Loucy (cell line): ENCODE measurements at regions not wholly inside any gene's neighbourhood (a gene's known extent, or its start where the extent isn't known, plus 50 kb on each side); places are given as distances from the start of the nearest gene placed in this dataset.

Experiments
- H2AFZ ChIP-seq: fragments of 200-600 bp; sonication (generic); 2 replicates; pipeline ENCODE4 v1.6.0; 2016; ENCODE audit warnings: antibody characterized with exemption, mild to moderate bottlenecking, low read length, moderate library complexity
- H3F3A ChIP-seq: fragments of 200-600 bp; 2 replicates; pipeline ENCODE4 v1.6.0; 2016; ENCODE audit warnings: antibody characterized with exemption, low read depth, mild to moderate bottlenecking
- H3K27me3 ChIP-seq: fragments of 200-600 bp; sonication (generic); 2 replicates; pipeline ENCODE4 v1.6.1; 2014; ENCODE audit warnings: low read length, mild to moderate bottlenecking; ENCODE audit not compliant: insufficient read depth, poor library complexity, severe bottlenecking
- H3K36me3 ChIP-seq: fragments of 200-600 bp; sonication (generic); 2 replicates; pipeline ENCODE4 v1.6.1; 2016; ENCODE audit warnings: low read length; ENCODE audit not compliant: insufficient read depth
- H3K4me1 ChIP-seq: fragments of 200-600 bp; sonication (generic); 2 replicates; pipeline ENCODE4 v1.5.1; 2014; ENCODE audit warnings: low read length, mild to moderate bottlenecking; ENCODE audit not compliant: insufficient read depth, poor library complexity, severe bottlenecking
- H3K4me2 ChIP-seq: fragments of 200-600 bp; sonication (generic); 2 replicates; pipeline ENCODE4 v1.6.0; 2014; ENCODE audit warnings: antibody characterized with exemption, low read length, low read depth, mild to moderate bottlenecking; ENCODE audit not compliant: poor library complexity, severe bottlenecking
- H3K4me3 ChIP-seq: fragments of 200-600 bp; sonication (generic); 2 replicates; pipeline ENCODE4 v1.5.1; 2014; ENCODE audit warnings: low read length, mild to moderate bottlenecking, mixed read lengths; ENCODE audit not compliant: poor library complexity, severe bottlenecking
- H3K79me2 ChIP-seq: fragments of 200-600 bp; sonication (generic); 2 replicates; pipeline ENCODE4 v1.6.1; 2014; ENCODE audit warnings: low read length; ENCODE audit not compliant: insufficient read depth
- H3K9ac ChIP-seq: fragments of 200-600 bp; sonication (generic); 2 replicates; pipeline ENCODE4 v1.6.0; 2014; ENCODE audit warnings: mild to moderate bottlenecking, low read depth, low read length, moderate library complexity; ENCODE audit not compliant: poor library complexity, severe bottlenecking
- H3K9me2 ChIP-seq: fragments of 200-600 bp; sonication (generic); replicated peaks from 2 replicates; pipeline ENCODE4 v1.6.1; 2016; ENCODE audit warnings: low read depth, low read length, mixed read lengths
- H3K9me3 ChIP-seq: fragments of 200-600 bp; sonication (generic); 2 replicates; pipeline ENCODE4 v1.6.1; 2014; ENCODE audit warnings: mild to moderate bottlenecking, antibody characterized with exemption, low read length, low read depth; ENCODE audit not compliant: insufficient read depth
- H4K20me1 ChIP-seq: fragments of 200-600 bp; sonication (generic); 2 replicates; pipeline ENCODE4 v1.6.0; 2014; ENCODE audit warnings: antibody characterized with exemption, low read length, mild to moderate bottlenecking; ENCODE audit not compliant: insufficient read depth, poor library complexity, severe bottlenecking
- EZH2phosphoT487 ChIP-seq: fragments of 200-600 bp; IDR thresholded peaks from 2 replicates; pipeline ENCODE4 v1.6.1; 2018; ENCODE audit warnings: antibody characterized with exemption, mild to moderate bottlenecking, moderate library complexity, borderline replicate concordance
- TF ChIP-seq, protein P1 (sequence below): fragments of 200-600 bp; sonication (generic); conservative IDR thresholded peaks from 2 replicates; pipeline ENCODE4 v1.5.1; 2014; ENCODE audit warnings: mild to moderate bottlenecking, antibody characterized with exemption, low read length

DNA sequence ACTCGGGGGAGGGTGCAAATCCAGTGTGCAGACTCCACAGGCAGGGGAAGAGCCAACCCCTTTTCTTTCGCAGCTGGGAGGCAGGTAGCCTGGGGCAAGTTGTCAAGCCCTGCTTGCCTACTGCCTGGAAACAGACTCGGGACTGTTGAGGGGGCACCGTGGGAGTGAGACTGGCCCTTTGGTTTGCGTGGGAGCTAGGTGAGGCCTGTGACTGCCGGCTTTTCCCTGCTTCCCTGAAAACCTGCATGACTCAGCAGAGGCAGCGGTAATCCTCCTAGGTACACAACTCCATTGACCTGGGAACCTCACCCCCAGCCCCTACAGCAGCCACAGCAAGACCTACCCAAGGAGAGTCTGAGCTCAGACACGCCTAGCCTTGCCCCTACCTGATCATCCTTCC is 509.5 kb downstream of the DTWD2 start:
- Histone ChIP-seq H3F3A (no peaks in the 10 kb centered on the region), H3K9me2 (no peaks in the 10 kb centered on the region), H3K4me1 (no peaks in the 10 kb centered on the region), H3K4me3 (no peak overlapping the region), H2AFZ (no peak overlapping the region), H3K79me2 (no peaks in the 10 kb centered on the region), H3K27me3 (no peaks in the 10 kb centered on the region), H3K9me3 (no peaks in the 10 kb centered on the region), H3K36me3 (no peaks in the 10 kb centered on the region), H3K4me2 (no peak overlapping the region), H4K20me1 (no peaks in the 10 kb centered on the region), H3K9ac (no peak overlapping the region)
- TF ChIP-seq, protein P1, sequence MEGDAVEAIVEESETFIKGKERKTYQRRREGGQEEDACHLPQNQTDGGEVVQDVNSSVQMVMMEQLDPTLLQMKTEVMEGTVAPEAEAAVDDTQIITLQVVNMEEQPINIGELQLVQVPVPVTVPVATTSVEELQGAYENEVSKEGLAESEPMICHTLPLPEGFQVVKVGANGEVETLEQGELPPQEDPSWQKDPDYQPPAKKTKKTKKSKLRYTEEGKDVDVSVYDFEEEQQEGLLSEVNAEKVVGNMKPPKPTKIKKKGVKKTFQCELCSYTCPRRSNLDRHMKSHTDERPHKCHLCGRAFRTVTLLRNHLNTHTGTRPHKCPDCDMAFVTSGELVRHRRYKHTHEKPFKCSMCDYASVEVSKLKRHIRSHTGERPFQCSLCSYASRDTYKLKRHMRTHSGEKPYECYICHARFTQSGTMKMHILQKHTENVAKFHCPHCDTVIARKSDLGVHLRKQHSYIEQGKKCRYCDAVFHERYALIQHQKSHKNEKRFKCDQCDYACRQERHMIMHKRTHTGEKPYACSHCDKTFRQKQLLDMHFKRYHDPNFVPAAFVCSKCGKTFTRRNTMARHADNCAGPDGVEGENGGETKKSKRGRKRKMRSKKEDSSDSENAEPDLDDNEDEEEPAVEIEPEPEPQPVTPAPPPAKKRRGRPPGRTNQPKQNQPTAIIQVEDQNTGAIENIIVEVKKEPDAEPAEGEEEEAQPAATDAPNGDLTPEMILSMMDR: no peak
- TF ChIP-seq EZH2phosphoT487: no peak

DNA sequence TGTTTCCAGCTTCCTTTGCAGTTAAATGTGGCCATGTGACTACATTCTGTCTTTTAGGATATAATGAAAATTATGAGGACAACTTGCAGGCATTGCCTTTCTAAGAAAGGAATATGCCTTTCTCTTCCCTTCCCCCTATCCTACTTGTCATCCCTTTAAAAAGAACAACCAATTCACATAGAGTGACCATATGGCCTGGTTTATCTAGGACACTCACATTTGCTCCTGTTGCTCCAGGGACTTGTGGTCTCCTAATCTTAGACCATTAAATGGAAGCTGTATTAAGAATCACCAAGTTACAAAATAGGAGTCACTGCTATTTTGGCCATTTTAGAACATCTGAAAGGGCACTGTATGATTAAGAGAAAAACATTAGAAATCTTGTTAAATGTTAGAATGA is 520.3 kb downstream of the DTWD2 start:
- no peaks in the 10 kb centered on the region for H3K9me2 ChIP-seq
- no peaks in the 10 kb centered on the region for H3F3A ChIP-seq
- no peaks in the 10 kb centered on the region for H3K4me1 ChIP-seq
- H3K4me3 ChIP-seq: no peak overlapping the region
- no peaks in the 10 kb centered on the region for H3K27me3 ChIP-seq
- H3K4me2 ChIP-seq: no peak overlapping the region
- H3K79me2 ChIP-seq: no peaks in the 10 kb centered on the region
- no peaks in the 10 kb centered on the region for H3K36me3 ChIP-seq
- no peaks in the 10 kb centered on the region for H4K20me1 ChIP-seq
- TF ChIP-seq EZH2phosphoT487: no peak
- TF ChIP-seq, protein P1: no peak
- H3K9ac ChIP-seq: no peak overlapping the region
- H3K9me3 ChIP-seq: no peaks in the 10 kb centered on the region
- H2AFZ ChIP-seq: no peak overlapping the region

DNA sequence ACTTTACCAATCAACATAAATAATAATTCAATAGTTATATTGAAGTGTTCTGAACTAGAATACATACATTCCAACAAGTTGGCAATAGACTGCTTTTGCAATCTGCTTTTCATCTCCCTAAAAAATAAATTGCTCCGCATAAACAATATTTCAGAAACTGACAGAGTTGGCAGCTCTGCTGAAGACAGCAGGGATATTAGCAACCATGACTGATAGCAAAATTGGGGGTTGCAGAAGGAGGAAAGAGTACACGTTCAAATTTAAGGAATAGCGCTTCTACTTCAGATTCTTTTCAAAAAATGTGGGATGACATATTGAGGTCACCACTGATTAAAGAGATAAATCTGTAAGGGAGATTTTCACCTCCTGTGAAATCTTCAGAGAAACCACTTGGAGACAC is 521.2 kb downstream of the DTWD2 start:
- no peak overlapping the region for H2AFZ ChIP-seq
- no peak for TF ChIP-seq EZH2phosphoT487
- TF ChIP-seq, protein P1: no peak
- H3K4me2 ChIP-seq: no peak overlapping the region
- H3F3A ChIP-seq: no peaks in the 10 kb centered on the region
- H3K9me2 ChIP-seq: no peaks in the 10 kb centered on the region
- H3K36me3 ChIP-seq: no peaks in the 10 kb centered on the region
- H3K27me3 ChIP-seq: no peaks in the 10 kb centered on the region
- no peaks in the 10 kb centered on the region for H3K4me1 ChIP-seq
- H3K4me3 ChIP-seq: no peak overlapping the region
- H4K20me1 ChIP-seq: no peaks in the 10 kb centered on the region
- H3K9me3 ChIP-seq: no peaks in the 10 kb centered on the region
- H3K9ac ChIP-seq: no peak overlapping the region
- no peaks in the 10 kb centered on the region for H3K79me2 ChIP-seq
